SK-N-SH (cell line): ENCODE measurements at regions not wholly inside any gene's neighbourhood (a gene's known extent, or its start where the extent isn't known, plus 50 kb on each side); places are given as distances from the start of the nearest gene placed in this dataset.
"Not testable (repeated sequence)": the region's sequence is repeated elsewhere in the genome, so short reads cannot be mapped to it uniquely, and the experiment has no call there.

Source experiments
- CTCF ChIA-PET: fragments of 300-600, 350-600 bp; formaldehyde crosslinking; extraction: SDS; loops from one replicate; lab custom pipeline; 2021; lab: Yijun Ruan, JAX
- POLR2A ChIA-PET: fragments of 350-600 bp; sonication (Branson Sonifier 250); formaldehyde crosslinking; extraction: SDS; loops from one replicate; lab custom pipeline; 2020; ENCODE audit warnings: antibody characterized with exemption, inconsistent platforms; lab: Yijun Ruan, JAX
- DNase-seq: peaks from one replicate; pipeline ENCODE4 v3.0.0; 2012
- H2AFZ ChIP-seq: fragments of 200-600 bp; sonication (generic); 2 replicates; pipeline ENCODE4 v1.8.1; 2016; ENCODE audit warnings: antibody characterized with exemption, mild to moderate bottlenecking, low read depth
- H3F3A ChIP-seq: fragments of 200-600 bp; sonication (generic); replicated peaks from 2 replicates; pipeline ENCODE3; 2016; ENCODE audit warnings: antibody characterized with exemption, mild to moderate bottlenecking; ENCODE audit not compliant: insufficient read depth
- H3K27ac ChIP-seq, 2 experiments: fragments of 200-500 bp in 1 of 2; fragments of 200-600 bp in 1 of 2; sonication (Bioruptor generic) in 1 of 2; sonication (generic), shearing (Covaris generic) in 1 of 2; 2 replicates each; pipeline versions ENCODE4 v1.5.1 to v1.6.1; 2014 to 2016; ENCODE audit warnings: low read depth in 2 of 2, inconsistent platforms in 1 of 2, low read length in 1 of 2, mild to moderate bottlenecking in 1 of 2, mixed read lengths in 1 of 2
- H3K27me3 ChIP-seq: fragments of 200-600 bp; sonication (generic), shearing (Covaris generic); 2 replicates; pipeline ENCODE4 v1.6.1; 2016; ENCODE audit warnings: mixed run types; ENCODE audit not compliant: insufficient read depth
- H3K36me3 ChIP-seq, 2 experiments: fragments of 200-500 bp in 1 of 2; fragments of 200-600 bp in 1 of 2; sonication (Bioruptor generic) in 1 of 2; sonication (generic) in 1 of 2; replicated peaks in 1 of 2; 2 replicates each; pipeline versions ENCODE3 to v1.5.1; 2014 to 2016; ENCODE audit warnings: low read length in 1 of 2, mild to moderate bottlenecking in 1 of 2; ENCODE audit not compliant: insufficient read depth in 2 of 2, control insufficient read depth in 1 of 2
- H3K4me1 ChIP-seq, 2 experiments: fragments of 200-500 bp in 1 of 2; fragments of 200-600 bp in 1 of 2; sonication (Bioruptor generic) in 1 of 2; sonication (generic), shearing (Covaris generic) in 1 of 2; 2 replicates each; pipeline versions ENCODE4 v1.5.1 to v1.6.1; 2014 to 2016; ENCODE audit warnings: low read depth in 1 of 2, low read length in 1 of 2, mixed run types in 1 of 2; ENCODE audit not compliant: insufficient read depth in 2 of 2, control insufficient read depth in 1 of 2
- H3K4me2 ChIP-seq: fragments of 200-600 bp; sonication (generic), shearing (Covaris generic); 2 replicates; pipeline ENCODE4 v1.6.1; 2017; ENCODE audit warnings: mixed run types
- H3K4me3 ChIP-seq, 2 experiments: fragments of 200-500 bp in 1 of 2; fragments of 200-600 bp in 1 of 2; sonication (Bioruptor generic) in 1 of 2; sonication (generic), shearing (Covaris generic) in 1 of 2; 2 replicates each; pipeline versions ENCODE4 v1.5.1 to v1.8.1; 2014 to 2016; ENCODE audit warnings: low read depth in 2 of 2, inconsistent platforms in 1 of 2, low read length in 1 of 2, mild to moderate bottlenecking in 1 of 2, mixed read lengths in 1 of 2, moderate library complexity in 1 of 2
- H3K79me2 ChIP-seq: fragments of 200-600 bp; sonication (generic); 2 replicates; pipeline ENCODE4 v1.8.1; 2017; ENCODE audit warnings: mild to moderate bottlenecking; ENCODE audit not compliant: insufficient read depth
- H3K9ac ChIP-seq: fragments of 200-600 bp; sonication (generic); 2 replicates; pipeline ENCODE4 v1.6.1; 2017; ENCODE audit warnings: mixed run types
- H3K9me2 ChIP-seq: fragments of 200-600 bp; sonication (generic); 2 replicates; pipeline ENCODE4 v1.6.1; 2017; ENCODE audit warnings: mixed run types
- H3K9me3 ChIP-seq: fragments of 200-600 bp; sonication (generic); 2 replicates; pipeline ENCODE4 v1.6.1; 2017; ENCODE audit warnings: mixed run types, mild to moderate bottlenecking, moderate library complexity
- H4K20me1 ChIP-seq: fragments of 200-600 bp; sonication (generic); 2 replicates; pipeline ENCODE4 v1.6.1; 2017; ENCODE audit warnings: mild to moderate bottlenecking, mixed run types; ENCODE audit not compliant: insufficient read depth
- FOXJ3 ChIP-seq: sonication (generic); formaldehyde crosslinking; IDR thresholded peaks from 2 replicates; pipeline ENCODE4 v1.5.1; 2020; ENCODE audit warnings: mild to moderate bottlenecking, missing genetic modification reagents
- FOXM1 ChIP-seq: IDR thresholded peaks from 2 replicates; pipeline ENCODE4 v1.4.0; 2012; ENCODE audit warnings: low read depth, mild to moderate bottlenecking
- GATA2 ChIP-seq: sonication (generic); formaldehyde crosslinking; IDR thresholded peaks from 2 replicates; pipeline ENCODE4 v1.5.0; 2020; ENCODE audit warnings: mild to moderate bottlenecking, missing genetic modification reagents
- NRF1 ChIP-seq: IDR thresholded peaks from 2 replicates; pipeline ENCODE4 v1.6.1; 2012; ENCODE audit warnings: low read depth, mild to moderate bottlenecking, low read length
- RAD21 ChIP-seq: IDR thresholded peaks from 2 replicates; pipeline ENCODE4 v1.6.1; 2012; ENCODE audit warnings: mild to moderate bottlenecking, low read length
- RCOR1 ChIP-seq: fragments of 150-350 bp; IDR thresholded peaks from 2 replicates; pipeline ENCODE4 v1.6.1; 2017; ENCODE audit warnings: antibody characterized with exemption, low read length
- SIN3A ChIP-seq: IDR thresholded peaks from 2 replicates; pipeline ENCODE4 v1.6.1; 2012; ENCODE audit warnings: low read depth, mild to moderate bottlenecking, low read length, moderate library complexity, borderline replicate concordance
- SMC3 ChIP-seq: IDR thresholded peaks from 2 replicates; pipeline ENCODE4 v1.6.1; 2012; ENCODE audit warnings: low read depth, low read length, improper control_type of control experiment
- YY1 ChIP-seq: IDR thresholded peaks from 2 replicates; pipeline ENCODE4 v1.4.0; 2012; ENCODE audit warnings: low read depth, mild to moderate bottlenecking
- WGBS: methylation state at CpG from one replicate; pipeline ENCODE4 v1.1.6; 2017; ENCODE audit warnings: low lambda C conversion rate; 5-methylcytosine and 5-hydroxymethylcytosine counted together
- TF ChIP-seq, protein P1 (sequence below): IDR thresholded peaks from 2 replicates; pipeline ENCODE4; 2012
- TF ChIP-seq, protein P2 (sequence below): IDR thresholded peaks from 2 replicates; pipeline ENCODE4 v1.4.0; 2012; ENCODE audit warnings: low read depth
- TF ChIP-seq, protein P3 (sequence below): IDR thresholded peaks from 2 replicates; pipeline ENCODE4 v1.6.1; 2012; ENCODE audit warnings: mild to moderate bottlenecking, low read depth, low read length, moderate library complexity
- TF ChIP-seq, protein P4 (sequence below): IDR thresholded peaks from 2 replicates; pipeline ENCODE4 v1.4.0; 2012; ENCODE audit warnings: low read depth, borderline replicate concordance

DNA sequence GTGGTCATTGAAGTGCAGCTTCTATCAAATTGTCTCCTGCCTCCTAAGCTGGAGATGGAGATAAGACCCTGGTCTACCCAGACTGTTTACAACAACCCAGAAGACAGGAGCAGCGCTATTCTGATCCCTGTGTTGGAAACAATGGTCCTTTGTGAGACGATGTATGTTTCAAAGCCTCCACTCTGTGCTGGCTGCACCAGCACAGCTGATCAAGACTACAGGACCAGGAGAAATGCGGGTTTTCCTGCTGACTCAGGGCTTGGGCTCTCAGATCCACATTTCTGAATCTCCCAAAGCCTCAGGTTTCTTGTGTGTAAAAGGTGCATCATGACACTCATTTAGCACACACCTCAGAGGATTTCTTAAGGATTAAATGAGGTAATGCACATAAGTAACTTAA is 92.0 kb downstream of the POU3F3 start:
- 15% methylated on average over 3 of the region's 3 CpGs for WGBS
- Histone ChIP-seq H3K9me3 (no peaks in the 10 kb centered on the region), H3K4me3 (no peak overlapping the region), H2AFZ (no peak overlapping the region), H3K9ac (no peak overlapping the region), H3K4me2 (no peak overlapping the region), H3K79me2 (no peaks in the 10 kb centered on the region), H3K27ac (no peak overlapping the region), H3K27me3 (0 out of 2 replicates have a peak, but pooled peaks cover 4% of the 10 kb centered on the region), H3K4me1 (no peaks in the 10 kb centered on the region), H3K9me2 (no peaks in the 10 kb centered on the region), H3K36me3 (no peaks in the 10 kb centered on the region), H3F3A (no peaks in the 10 kb centered on the region), H4K20me1 (no peaks in the 10 kb centered on the region)
- TF ChIP-seq NRF1 (no peak), SIN3A (no peak), GATA2 (CRISPR knock-in tag) (no peak), RCOR1 (no peak), FOXJ3 (no peak), YY1 (no peak), FOXM1 (no peak), SMC3 (no peak), RAD21 (no peak)
- TF ChIP-seq, protein P1, sequence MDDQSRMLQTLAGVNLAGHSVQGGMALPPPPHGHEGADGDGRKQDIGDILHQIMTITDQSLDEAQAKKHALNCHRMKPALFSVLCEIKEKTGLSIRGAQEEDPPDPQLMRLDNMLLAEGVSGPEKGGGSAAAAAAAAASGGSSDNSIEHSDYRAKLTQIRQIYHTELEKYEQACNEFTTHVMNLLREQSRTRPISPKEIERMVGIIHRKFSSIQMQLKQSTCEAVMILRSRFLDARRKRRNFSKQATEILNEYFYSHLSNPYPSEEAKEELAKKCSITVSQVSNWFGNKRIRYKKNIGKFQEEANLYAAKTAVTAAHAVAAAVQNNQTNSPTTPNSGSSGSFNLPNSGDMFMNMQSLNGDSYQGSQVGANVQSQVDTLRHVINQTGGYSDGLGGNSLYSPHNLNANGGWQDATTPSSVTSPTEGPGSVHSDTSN = no peak
- TF ChIP-seq, protein P2, sequence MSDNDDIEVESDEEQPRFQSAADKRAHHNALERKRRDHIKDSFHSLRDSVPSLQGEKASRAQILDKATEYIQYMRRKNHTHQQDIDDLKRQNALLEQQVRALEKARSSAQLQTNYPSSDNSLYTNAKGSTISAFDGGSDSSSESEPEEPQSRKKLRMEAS = no peak
- TF ChIP-seq, protein P3, sequence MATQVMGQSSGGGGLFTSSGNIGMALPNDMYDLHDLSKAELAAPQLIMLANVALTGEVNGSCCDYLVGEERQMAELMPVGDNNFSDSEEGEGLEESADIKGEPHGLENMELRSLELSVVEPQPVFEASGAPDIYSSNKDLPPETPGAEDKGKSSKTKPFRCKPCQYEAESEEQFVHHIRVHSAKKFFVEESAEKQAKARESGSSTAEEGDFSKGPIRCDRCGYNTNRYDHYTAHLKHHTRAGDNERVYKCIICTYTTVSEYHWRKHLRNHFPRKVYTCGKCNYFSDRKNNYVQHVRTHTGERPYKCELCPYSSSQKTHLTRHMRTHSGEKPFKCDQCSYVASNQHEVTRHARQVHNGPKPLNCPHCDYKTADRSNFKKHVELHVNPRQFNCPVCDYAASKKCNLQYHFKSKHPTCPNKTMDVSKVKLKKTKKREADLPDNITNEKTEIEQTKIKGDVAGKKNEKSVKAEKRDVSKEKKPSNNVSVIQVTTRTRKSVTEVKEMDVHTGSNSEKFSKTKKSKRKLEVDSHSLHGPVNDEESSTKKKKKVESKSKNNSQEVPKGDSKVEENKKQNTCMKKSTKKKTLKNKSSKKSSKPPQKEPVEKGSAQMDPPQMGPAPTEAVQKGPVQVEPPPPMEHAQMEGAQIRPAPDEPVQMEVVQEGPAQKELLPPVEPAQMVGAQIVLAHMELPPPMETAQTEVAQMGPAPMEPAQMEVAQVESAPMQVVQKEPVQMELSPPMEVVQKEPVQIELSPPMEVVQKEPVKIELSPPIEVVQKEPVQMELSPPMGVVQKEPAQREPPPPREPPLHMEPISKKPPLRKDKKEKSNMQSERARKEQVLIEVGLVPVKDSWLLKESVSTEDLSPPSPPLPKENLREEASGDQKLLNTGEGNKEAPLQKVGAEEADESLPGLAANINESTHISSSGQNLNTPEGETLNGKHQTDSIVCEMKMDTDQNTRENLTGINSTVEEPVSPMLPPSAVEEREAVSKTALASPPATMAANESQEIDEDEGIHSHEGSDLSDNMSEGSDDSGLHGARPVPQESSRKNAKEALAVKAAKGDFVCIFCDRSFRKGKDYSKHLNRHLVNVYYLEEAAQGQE = no peak
- TF ChIP-seq, protein P4, sequence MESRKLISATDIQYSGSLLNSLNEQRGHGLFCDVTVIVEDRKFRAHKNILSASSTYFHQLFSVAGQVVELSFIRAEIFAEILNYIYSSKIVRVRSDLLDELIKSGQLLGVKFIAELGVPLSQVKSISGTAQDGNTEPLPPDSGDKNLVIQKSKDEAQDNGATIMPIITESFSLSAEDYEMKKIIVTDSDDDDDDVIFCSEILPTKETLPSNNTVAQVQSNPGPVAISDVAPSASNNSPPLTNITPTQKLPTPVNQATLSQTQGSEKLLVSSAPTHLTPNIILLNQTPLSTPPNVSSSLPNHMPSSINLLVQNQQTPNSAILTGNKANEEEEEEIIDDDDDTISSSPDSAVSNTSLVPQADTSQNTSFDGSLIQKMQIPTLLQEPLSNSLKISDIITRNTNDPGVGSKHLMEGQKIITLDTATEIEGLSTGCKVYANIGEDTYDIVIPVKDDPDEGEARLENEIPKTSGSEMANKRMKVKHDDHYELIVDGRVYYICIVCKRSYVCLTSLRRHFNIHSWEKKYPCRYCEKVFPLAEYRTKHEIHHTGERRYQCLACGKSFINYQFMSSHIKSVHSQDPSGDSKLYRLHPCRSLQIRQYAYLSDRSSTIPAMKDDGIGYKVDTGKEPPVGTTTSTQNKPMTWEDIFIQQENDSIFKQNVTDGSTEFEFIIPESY = no peak
- ChIA-PET POLR2A (no interaction called here), CTCF (interaction anchor here (0.8 to 2.3 kb wide), 3 partner anchors 23 to 1785 kb away, joined by 3 to 20 read pairs (median 3); no protein-coding TSS in a partner anchor)
- no peak for DNase-seq

DNA sequence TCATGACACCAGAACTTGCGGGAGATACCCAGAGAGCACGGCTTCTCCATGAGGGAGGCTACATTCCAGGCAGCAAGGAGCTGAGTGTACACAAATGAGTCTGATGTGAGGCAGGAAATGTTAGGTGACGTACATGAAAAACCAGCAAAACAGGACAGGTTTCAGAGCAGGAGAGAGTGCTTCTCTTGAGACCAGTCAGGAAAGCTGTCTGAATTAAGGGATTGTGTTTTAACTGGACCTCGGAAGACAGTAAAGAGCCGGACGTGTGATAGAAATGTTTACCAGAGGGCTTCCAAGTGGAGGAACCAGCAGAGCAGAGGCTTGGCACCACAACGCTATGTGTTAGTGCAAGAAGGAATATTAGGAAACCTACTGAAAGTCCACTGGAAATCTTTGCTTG is 90.4 kb upstream of the MRPS9 start:
- H3K27ac ChIP-seq, H3K9me3 ChIP-seq, CTCF ChIA-PET, H3K9me2 ChIP-seq, H3K27me3 ChIP-seq, H3K4me2 ChIP-seq, H2AFZ ChIP-seq, H3K4me3 ChIP-seq, POLR2A ChIA-PET, DNase-seq, H3K4me1 ChIP-seq, H3F3A ChIP-seq, H3K79me2 ChIP-seq, H3K9ac ChIP-seq, H3K36me3 ChIP-seq, H4K20me1 ChIP-seq: not testable (repeated sequence)
- WGBS = 39% methylated on average over 7 of the region's 7 CpGs
